HL-60 (cell line): ENCODE measurements at regions not wholly inside any gene's neighbourhood (a gene's known extent, or its start where the extent isn't known, plus 50 kb on each side); places are given as distances from the start of the nearest gene placed in this dataset.

Experiments
- CTCF ChIP-seq: IDR thresholded peaks from one replicate; pipeline ENCODE4 v1.5.1; 2011; ENCODE audit warnings: low read length, control low read depth, inconsistent platforms; ENCODE audit not compliant: insufficient read depth
- GABPA ChIP-seq: IDR thresholded peaks from 2 replicates; pipeline ENCODE4 v1.6.1; 2012; ENCODE audit warnings: low read depth
- POLR2AphosphoS5 ChIP-seq: IDR thresholded peaks from 2 replicates; pipeline ENCODE4 v1.6.1; 2012; ENCODE audit warnings: low read depth
- REST ChIP-seq: IDR thresholded peaks from 2 replicates; pipeline ENCODE4 v1.6.1; 2012; ENCODE audit warnings: low read depth; ENCODE audit not compliant: insufficient replicate concordance
- SPI1 ChIP-seq: IDR thresholded peaks from 2 replicates; pipeline ENCODE4 v1.6.1; 2012; ENCODE audit warnings: low read depth, mild to moderate bottlenecking, borderline replicate concordance

- no peak for TF ChIP-seq CTCF
- no peak for TF ChIP-seq POLR2AphosphoS5
- TF ChIP-seq REST = no peak
- TF ChIP-seq SPI1 = no peak
- TF ChIP-seq GABPA = no peak
Measured at GRCh38 chrX:26915064-26915463, 548.1 kb downstream of the PPP4R3C start.
